Prostate gland (tissue), 2 donors: ENCODE measurements at regions not wholly inside any gene's neighbourhood (a gene's known extent, or its start where the extent isn't known, plus 50 kb on each side); places are given as distances from the start of the nearest gene placed in this dataset.

Source experiments
- DNase-seq: peaks from one replicate; pipeline ENCODE4 v3.0.0-alpha.2; 2019; ENCODE audit warnings: low spot score
- H3K27ac ChIP-seq, 2 donors: fragments of 200-600 bp; sonication (generic); 2 replicates each; pipeline ENCODE4 v1.5.1; 2017 to 2019
- H3K27me3 ChIP-seq: fragments of 200-600 bp; sonication (generic); replicated peaks from 2 replicates; pipeline ENCODE4 v1.5.1; 2019; ENCODE audit not compliant: insufficient read depth
- H3K36me3 ChIP-seq, 2 donors: fragments of 200-600 bp; sonication (generic); 1 replicate in 1 of 2; 2 replicates in 1 of 2; pipeline versions ENCODE4 v1.5.1 to v1.8.1; 2017 to 2019
- H3K4me1 ChIP-seq: fragments of 200-600 bp; sonication (generic); replicated peaks from 2 replicates; pipeline ENCODE4 v1.5.1; 2019
- H3K4me3 ChIP-seq, 2 donors: fragments of 200-600 bp; sonication (generic); 2 replicates each; pipeline ENCODE4 v1.5.1; 2017 to 2019
- H3K9me3 ChIP-seq: fragments of 200-600 bp; sonication (generic); 2 replicates; pipeline ENCODE4 v1.5.1; 2017
- POLR2A ChIP-seq: fragments of 450-650 bp; IDR thresholded peaks from one replicate; pipeline ENCODE4 v1.6.1; 2016; ENCODE audit warnings: antibody characterized with exemption, mild to moderate bottlenecking
- POLR2AphosphoS5 ChIP-seq: sonication (generic); formaldehyde crosslinking; IDR thresholded peaks from one replicate; pipeline ENCODE4 v1.6.1; 2017; ENCODE audit warnings: antibody characterized with exemption
- WGBS: methylation state at CpG from one replicate; pipeline ENCODE4 v1.1.5; 2018; 5-methylcytosine and 5-hydroxymethylcytosine counted together
- intact Hi-C: fragments of 100-400 bp; cut with DNase I; formaldehyde crosslinking; loops from one replicate; pipeline ENCODE4 v1.14.2; 2022
- TF ChIP-seq, protein P1 (sequence below), 4 experiments: fragments of 200-600 bp in 2 of 4; fragments of 450-650 bp in 2 of 4; sonication (generic) in 2 of 4; IDR thresholded peaks; 1 replicate in 3 of 4; 2 replicates in 1 of 4; pipeline ENCODE4 v1.5.1; 2016 to 2019; ENCODE audit warnings: antibody characterized with exemption in 4 of 4, mild to moderate bottlenecking in 2 of 4, moderate library complexity in 2 of 4

DNA sequence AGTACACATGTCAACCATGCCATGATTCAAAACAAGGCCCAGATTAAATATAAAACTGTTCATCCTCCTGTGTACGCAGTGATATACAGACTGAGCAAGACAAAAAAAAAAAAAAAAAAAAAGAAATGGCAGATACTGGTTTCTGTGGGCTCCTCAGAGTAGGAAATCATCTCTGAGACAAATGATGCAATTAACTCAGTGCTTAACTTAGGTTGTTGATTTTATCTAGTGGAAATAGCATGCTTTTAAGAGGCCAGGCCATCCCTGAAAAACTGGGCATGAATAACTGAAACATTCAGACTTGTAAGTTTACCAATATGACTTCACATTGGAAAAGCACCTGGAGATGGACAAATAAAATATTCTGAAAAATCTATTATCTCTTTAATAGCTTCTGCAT, 69.0 kb downstream of the DKK1 start:
- WGBS: 58% methylated on average over 1 of the region's 1 CpG
- intact Hi-C loops: no loop called here
- H3K4me1 ChIP-seq: no peaks in the 10 kb centered on the region
- H3K27ac ChIP-seq: no peak overlapping the region
- no peak for DNase-seq
- TF ChIP-seq, protein P1, sequence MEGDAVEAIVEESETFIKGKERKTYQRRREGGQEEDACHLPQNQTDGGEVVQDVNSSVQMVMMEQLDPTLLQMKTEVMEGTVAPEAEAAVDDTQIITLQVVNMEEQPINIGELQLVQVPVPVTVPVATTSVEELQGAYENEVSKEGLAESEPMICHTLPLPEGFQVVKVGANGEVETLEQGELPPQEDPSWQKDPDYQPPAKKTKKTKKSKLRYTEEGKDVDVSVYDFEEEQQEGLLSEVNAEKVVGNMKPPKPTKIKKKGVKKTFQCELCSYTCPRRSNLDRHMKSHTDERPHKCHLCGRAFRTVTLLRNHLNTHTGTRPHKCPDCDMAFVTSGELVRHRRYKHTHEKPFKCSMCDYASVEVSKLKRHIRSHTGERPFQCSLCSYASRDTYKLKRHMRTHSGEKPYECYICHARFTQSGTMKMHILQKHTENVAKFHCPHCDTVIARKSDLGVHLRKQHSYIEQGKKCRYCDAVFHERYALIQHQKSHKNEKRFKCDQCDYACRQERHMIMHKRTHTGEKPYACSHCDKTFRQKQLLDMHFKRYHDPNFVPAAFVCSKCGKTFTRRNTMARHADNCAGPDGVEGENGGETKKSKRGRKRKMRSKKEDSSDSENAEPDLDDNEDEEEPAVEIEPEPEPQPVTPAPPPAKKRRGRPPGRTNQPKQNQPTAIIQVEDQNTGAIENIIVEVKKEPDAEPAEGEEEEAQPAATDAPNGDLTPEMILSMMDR (IDR thresholded peaks at IDR 0.05): no peak
- TF ChIP-seq POLR2AphosphoS5 (no peak), POLR2A (no peak)
- H3K4me3 ChIP-seq: no peak overlapping the region
- no peaks in the 10 kb centered on the region for H3K27me3 ChIP-seq
- no peaks in the 10 kb centered on the region for H3K36me3 ChIP-seq
- no peaks in the 10 kb centered on the region for H3K9me3 ChIP-seq

DNA sequence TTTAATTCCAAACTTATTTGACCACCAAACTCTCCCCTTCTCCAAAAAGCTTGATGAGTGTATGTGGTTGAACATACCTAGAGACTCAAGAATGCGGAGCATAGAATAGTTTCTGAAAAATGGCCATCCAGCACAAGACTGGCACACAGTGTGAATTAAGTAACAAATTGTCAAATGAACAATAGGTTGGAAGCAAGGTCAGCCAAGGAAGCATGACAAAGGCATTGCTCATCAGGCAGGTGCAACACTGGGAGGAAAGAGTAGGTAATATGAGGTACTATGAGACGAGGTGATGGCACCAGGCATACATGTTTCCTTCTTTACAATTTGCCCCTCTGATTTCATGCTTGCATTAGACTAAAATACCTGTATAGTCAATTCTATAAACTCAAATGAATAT, 73.7 kb downstream of the DKK1 start:
- intact Hi-C loops: no loop called here
- WGBS: 61% methylated on average over 2 of the region's 2 CpGs
- DNase-seq: no peak
- no peaks in the 10 kb centered on the region for H3K27me3 ChIP-seq
- H3K36me3 ChIP-seq: no peaks in the 10 kb centered on the region
- no peaks in the 10 kb centered on the region for H3K9me3 ChIP-seq
- H3K4me3 ChIP-seq: no peak overlapping the region
- H3K27ac ChIP-seq: no peak overlapping the region
- TF ChIP-seq, protein P1 (IDR thresholded peaks at IDR 0.05): no peak
- TF ChIP-seq POLR2AphosphoS5 (no peak), POLR2A (no peak)
- H3K4me1 ChIP-seq: no peaks in the 10 kb centered on the region

DNA sequence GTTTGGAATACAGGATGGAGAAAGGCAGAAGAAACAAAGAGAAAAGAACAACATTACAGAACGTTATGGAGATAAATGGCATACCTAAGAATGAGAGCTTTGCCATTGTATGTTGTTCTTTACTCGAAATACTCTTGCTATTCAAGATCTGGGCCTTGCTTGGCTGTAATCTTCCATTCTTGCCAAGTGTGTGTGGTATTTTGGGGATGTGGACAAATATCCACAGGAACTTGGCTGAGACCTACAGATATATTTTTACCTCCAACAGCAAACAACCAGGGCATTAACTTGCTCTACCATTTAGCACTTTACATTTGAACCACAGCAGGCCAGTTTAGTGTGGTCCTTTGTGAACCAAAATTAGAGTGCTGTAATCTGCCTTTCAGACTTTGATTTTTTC, 76.3 kb downstream of the DKK1 start:
- no peak overlapping the region for H3K27ac ChIP-seq
- H3K36me3 ChIP-seq: no peaks in the 10 kb centered on the region
- WGBS: 51% methylated on average over 2 of the region's 2 CpGs
- DNase-seq: no peak
- H3K4me3 ChIP-seq: no peak overlapping the region
- no peaks in the 10 kb centered on the region for H3K4me1 ChIP-seq
- no peaks in the 10 kb centered on the region for H3K27me3 ChIP-seq
- intact Hi-C loops: no loop called here
- TF ChIP-seq POLR2AphosphoS5 (no peak), POLR2A (no peak)
- TF ChIP-seq, protein P1 (IDR thresholded peaks at IDR 0.05): no peak
- no peaks in the 10 kb centered on the region for H3K9me3 ChIP-seq

DNA sequence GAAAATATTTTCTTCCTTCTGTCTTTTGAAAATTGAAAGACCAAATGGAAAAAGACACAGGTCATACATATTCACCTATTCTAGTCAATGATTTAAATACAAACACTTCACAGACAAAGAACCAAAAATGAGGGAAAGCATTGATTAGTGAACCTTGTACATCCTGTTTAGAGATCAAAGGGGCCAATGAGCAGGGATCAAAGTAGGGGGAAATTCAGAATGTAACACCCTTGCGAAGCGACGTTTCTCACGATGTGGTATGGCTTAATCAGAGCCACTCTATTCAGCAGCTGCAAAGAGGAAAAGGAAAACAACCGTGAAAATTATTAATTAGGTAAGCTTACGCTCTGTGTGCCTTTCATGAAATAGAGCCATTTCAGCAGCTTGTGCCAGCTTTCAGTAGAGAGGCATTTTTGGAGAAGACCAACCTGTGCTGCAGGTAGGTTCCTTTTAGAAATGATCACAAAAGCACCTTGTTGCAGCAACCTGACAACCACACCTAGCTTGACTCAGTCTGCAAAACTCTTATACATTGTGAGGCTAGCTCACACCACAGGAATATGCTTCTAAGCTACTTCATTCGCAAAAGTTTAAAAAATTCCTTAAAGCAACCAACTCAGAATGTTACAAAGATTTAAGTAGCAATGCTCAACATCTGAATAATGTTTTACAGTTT, 78.0 kb downstream of the DKK1 start:
- intact Hi-C loops: no loop called here
- Histone ChIP-seq H3K9me3 (no peaks in the 10 kb centered on the region), H3K4me1 (no peaks in the 10 kb centered on the region), H3K27me3 (no peaks in the 10 kb centered on the region), H3K4me3 (no peak overlapping the region), H3K36me3 (no peaks in the 10 kb centered on the region), H3K27ac (no peak overlapping the region)
- TF ChIP-seq POLR2AphosphoS5 (no peak), POLR2A (no peak)
- TF ChIP-seq, protein P1 (IDR thresholded peaks at IDR 0.05): no peak
- no peak for DNase-seq
- WGBS: 68% methylated on average over 7 of the region's 7 CpGs

DNA sequence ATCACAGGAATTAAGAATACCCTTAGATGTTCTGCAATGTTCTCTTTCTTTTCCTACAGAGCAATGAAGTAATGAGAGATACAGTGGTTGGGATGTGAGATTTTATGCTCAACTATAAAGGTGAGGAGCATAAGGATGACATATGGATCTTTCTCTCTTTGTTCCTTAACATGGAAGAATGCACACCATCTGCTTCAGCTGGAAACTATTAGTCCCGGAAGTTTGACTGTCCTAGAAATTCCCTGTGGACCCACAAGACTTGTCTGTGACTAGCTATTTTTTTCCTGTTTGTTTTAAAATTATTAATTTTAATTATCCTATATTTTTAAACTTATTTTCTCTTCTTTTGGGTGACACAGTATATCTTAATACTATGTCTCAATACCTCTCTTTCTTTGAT, 80.2 kb downstream of the DKK1 start:
- Histone ChIP-seq H3K9me3 (no peaks in the 10 kb centered on the region), H3K27ac (no peak overlapping the region), H3K36me3 (no peaks in the 10 kb centered on the region), H3K27me3 (no peaks in the 10 kb centered on the region), H3K4me3 (no peak overlapping the region), H3K4me1 (no peaks in the 10 kb centered on the region)
- WGBS: 78% methylated on average over 1 of the region's 1 CpG
- no peak for DNase-seq
- TF ChIP-seq, protein P1 (IDR thresholded peaks at IDR 0.05): no peak
- TF ChIP-seq POLR2A: no peak
- TF ChIP-seq POLR2AphosphoS5: no peak
- intact Hi-C loops: no loop called here
